NT2/D1 (cell line): ENCODE measurements at regions not wholly inside any gene's neighbourhood (a gene's known extent, or its start where the extent isn't known, plus 50 kb on each side); places are given as distances from the start of the nearest gene placed in this dataset.

Experiments used
- SUZ12 ChIP-seq: IDR thresholded peaks from 2 replicates; pipeline ENCODE4 v1.6.1; 2011; ENCODE audit not compliant: insufficient read length, insufficient read depth; ENCODE audit errors: extremely low read depth
- YY1 ChIP-seq: IDR thresholded peaks from 2 replicates; pipeline ENCODE4 v1.6.1; 2011; ENCODE audit not compliant: insufficient read length, insufficient read depth
- ZNF274 ChIP-seq: IDR thresholded peaks from 2 replicates; pipeline ENCODE4 v1.6.1; 2011; ENCODE audit warnings: mild to moderate bottlenecking, low read depth, low read length

GRCh38 chr5:174198541-174198940 is 153.0 kb downstream of the NSG2 start:
- TF ChIP-seq ZNF274: no peak
- no peak for TF ChIP-seq SUZ12
- TF ChIP-seq YY1: no peak
